ENCODE measurements at regions not wholly inside any gene's neighbourhood (a gene's known extent, or its start where the extent isn't known, plus 50 kb on each side); places are given as distances from the start of the nearest gene placed in this dataset.

DNA sequence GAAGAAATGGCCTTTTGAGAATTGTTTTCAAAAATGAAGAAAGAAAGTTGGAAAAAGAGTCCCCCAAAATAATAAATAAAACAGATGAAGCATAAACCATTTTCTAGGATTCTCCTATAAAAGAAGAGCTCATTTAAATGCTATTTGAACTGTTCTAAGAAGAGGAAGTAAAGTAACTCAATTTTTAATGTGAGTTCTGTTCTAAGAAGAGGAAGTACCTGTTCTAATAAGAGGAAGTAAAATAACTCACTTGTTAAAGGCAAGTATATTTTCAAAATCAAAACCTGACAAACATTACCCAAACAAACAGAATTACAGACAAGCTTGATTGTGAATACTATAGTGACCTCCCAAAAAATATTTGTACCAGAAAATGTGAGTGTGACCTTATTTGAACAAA is 1326.3 kb downstream of the C4orf33 start:
- no peak for TF ChIP-seq CHD4 (IDR thresholded peaks at IDR 0.05; ENCODE audit: insufficient read depth, insufficient replicate concordance, low read depth, low read length, poor library complexity, severe bottlenecking)
- TF ChIP-seq MAFG (tag; conservative IDR thresholded peaks at IDR 0.05), result no peak
- TF ChIP-seq, protein P1, sequence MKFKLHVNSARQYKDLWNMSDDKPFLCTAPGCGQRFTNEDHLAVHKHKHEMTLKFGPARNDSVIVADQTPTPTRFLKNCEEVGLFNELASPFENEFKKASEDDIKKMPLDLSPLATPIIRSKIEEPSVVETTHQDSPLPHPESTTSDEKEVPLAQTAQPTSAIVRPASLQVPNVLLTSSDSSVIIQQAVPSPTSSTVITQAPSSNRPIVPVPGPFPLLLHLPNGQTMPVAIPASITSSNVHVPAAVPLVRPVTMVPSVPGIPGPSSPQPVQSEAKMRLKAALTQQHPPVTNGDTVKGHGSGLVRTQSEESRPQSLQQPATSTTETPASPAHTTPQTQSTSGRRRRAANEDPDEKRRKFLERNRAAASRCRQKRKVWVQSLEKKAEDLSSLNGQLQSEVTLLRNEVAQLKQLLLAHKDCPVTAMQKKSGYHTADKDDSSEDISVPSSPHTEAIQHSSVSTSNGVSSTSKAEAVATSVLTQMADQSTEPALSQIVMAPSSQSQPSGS (CRISPR knock-in tag; IDR thresholded peaks at IDR 0.05), result no peak
- TF ChIP-seq GATA2 (CRISPR knock-in tag; IDR thresholded peaks at IDR 0.05), result no peak
- TF ChIP-seq RAD51 (IDR thresholded peaks at IDR 0.05; ENCODE audit: borderline replicate concordance, low read depth), result no peak
- no peak for TF ChIP-seq ZNF717 (CRISPR knock-in tag; IDR thresholded peaks at IDR 0.05)
- TF ChIP-seq, protein P2, sequence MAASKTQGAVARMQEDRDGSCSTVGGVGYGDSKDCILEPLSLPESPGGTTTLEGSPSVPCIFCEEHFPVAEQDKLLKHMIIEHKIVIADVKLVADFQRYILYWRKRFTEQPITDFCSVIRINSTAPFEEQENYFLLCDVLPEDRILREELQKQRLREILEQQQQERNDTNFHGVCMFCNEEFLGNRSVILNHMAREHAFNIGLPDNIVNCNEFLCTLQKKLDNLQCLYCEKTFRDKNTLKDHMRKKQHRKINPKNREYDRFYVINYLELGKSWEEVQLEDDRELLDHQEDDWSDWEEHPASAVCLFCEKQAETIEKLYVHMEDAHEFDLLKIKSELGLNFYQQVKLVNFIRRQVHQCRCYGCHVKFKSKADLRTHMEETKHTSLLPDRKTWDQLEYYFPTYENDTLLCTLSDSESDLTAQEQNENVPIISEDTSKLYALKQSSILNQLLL (CRISPR knock-in tag; IDR thresholded peaks at IDR 0.05; ENCODE audit: borderline replicate concordance), result no peak
- TF ChIP-seq CBX8 (IDR thresholded peaks at IDR 0.05; ENCODE audit: borderline replicate concordance, extremely low read depth, low read depth, low read length, poor library complexity, severe bottlenecking), result no peak
- no peak for TF ChIP-seq ZNF282 (CRISPR knock-in tag; IDR thresholded peaks at IDR 0.05)
- TF ChIP-seq, protein P3, sequence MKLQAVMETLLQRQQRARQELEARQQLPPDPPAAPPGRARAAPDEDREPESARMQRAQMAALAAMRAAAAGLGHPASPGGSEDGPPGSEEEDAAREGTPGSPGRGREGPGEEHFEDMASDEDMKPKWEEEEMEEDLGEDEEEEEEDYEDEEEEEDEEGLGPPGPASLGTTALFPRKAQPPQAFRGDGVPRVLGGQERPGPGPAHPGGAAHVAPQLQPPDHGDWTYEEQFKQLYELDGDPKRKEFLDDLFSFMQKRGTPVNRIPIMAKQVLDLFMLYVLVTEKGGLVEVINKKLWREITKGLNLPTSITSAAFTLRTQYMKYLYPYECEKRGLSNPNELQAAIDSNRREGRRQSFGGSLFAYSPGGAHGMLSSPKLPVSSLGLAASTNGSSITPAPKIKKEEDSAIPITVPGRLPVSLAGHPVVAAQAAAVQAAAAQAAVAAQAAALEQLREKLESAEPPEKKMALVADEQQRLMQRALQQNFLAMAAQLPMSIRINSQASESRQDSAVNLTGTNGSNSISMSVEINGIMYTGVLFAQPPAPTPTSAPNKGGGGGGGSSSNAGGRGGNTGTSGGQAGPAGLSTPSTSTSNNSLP (IDR thresholded peaks at IDR 0.05; ENCODE audit: borderline replicate concordance, low read depth, low read length), result no peak
- TF ChIP-seq, protein P4, sequence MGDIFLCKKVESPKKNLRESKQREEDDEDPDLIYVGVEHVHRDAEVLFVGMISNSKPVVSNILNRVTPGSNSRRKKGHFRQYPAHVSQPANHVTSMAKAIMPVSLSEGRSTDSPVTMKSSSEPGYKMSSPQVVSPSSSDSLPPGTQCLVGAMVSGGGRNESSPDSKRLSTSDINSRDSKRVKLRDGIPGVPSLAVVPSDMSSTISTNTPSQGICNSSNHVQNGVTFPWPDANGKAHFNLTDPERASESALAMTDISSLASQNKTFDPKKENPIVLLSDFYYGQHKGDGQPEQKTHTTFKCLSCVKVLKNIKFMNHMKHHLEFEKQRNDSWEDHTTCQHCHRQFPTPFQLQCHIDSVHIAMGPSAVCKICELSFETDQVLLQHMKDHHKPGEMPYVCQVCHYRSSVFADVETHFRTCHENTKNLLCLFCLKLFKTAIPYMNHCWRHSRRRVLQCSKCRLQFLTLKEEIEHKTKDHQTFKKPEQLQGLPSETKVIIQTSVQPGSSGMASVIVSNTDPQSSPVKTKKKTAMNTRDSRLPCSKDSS (IDR thresholded peaks at IDR 0.05; ENCODE audit: low read depth, partially characterized antibody), result no peak
- no peak for TF ChIP-seq ASH1L (IDR thresholded peaks at IDR 0.05; ENCODE audit: borderline replicate concordance, low read depth, partially characterized antibody)
- no peak for TF ChIP-seq ZNF143 (CRISPR knock-in tag; IDR thresholded peaks at IDR 0.05)
- TF ChIP-seq, protein P5, sequence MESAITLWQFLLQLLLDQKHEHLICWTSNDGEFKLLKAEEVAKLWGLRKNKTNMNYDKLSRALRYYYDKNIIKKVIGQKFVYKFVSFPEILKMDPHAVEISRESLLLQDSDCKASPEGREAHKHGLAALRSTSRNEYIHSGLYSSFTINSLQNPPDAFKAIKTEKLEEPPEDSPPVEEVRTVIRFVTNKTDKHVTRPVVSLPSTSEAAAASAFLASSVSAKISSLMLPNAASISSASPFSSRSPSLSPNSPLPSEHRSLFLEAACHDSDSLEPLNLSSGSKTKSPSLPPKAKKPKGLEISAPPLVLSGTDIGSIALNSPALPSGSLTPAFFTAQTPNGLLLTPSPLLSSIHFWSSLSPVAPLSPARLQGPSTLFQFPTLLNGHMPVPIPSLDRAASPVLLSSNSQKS (CRISPR knock-in tag; IDR thresholded peaks at IDR 0.05), result no peak
- Histone ChIP-seq H3K27ac (ENCODE audit: extremely low read depth, low read depth, low read length) (no peak overlapping the region), H3K9me1 (ENCODE audit: control insufficient read depth, insufficient read depth, low read length) (no peaks in the 10 kb centered on the region), H3K79me2 (ENCODE audit: control insufficient read depth, insufficient read depth, low read length) (no peaks in the 10 kb centered on the region), H3K4me3 (no peak overlapping the region), H3K27me3 (ENCODE audit: control insufficient read depth in 2 of 2, insufficient read depth in 2 of 2, low read length in 2 of 2) (no peaks in the 10 kb centered on the region), H2AFZ (ENCODE audit: low read depth, low read length) (no peak overlapping the region), H3K9ac (ENCODE audit: insufficient read depth in 1 of 2, low read depth in 2 of 2, low read length in 2 of 2) (no peak overlapping the region), H3K36me3 (ENCODE audit: control insufficient read depth, insufficient read depth, low read length) (no peaks in the 10 kb centered on the region), H4K20me1 (replicated peaks; ENCODE audit: control insufficient read depth, insufficient read depth, low read length) (no peaks in the 10 kb centered on the region), H3K4me1 (replicated peaks in 1 of 2; ENCODE audit: control insufficient read depth in 2 of 2, insufficient read depth in 2 of 2, low read length in 2 of 2) (no peaks in the 10 kb centered on the region), H3K9me3 (replicated peaks; ENCODE audit: control insufficient read depth, insufficient read depth, low read depth, low read length) (no peaks in the 10 kb centered on the region), H3K4me2 (ENCODE audit: insufficient read depth, low read length) (no peak overlapping the region)
- ATAC-seq (no peak), DNase-seq (ENCODE audit: extremely low read depth in 1 of 4, low spot score in 3 of 4) (no peak), FAIRE-seq (no peak)
- intact Hi-C loops (cut with micrococcal nuclease), result no loop called here
- in situ Hi-C loops (cut with MboI), result no loop called here
- POLR2A ChIA-PET, result no interaction called here
- CTCF ChIA-PET (ENCODE audit: low intra/inter-chr PET ratio), result no interaction called here
- no TSS peak for BruUV-seq (replicated peaks)
